HFF-Myc (cell line): ENCODE measurements at regions not wholly inside any gene's neighbourhood (a gene's known extent, or its start where the extent isn't known, plus 50 kb on each side); places are given as distances from the start of the nearest gene placed in this dataset.
A peak's percentile ranks its signal among the peaks of the same experiment; 100 is the strongest.
"Not testable (repeated sequence)": the region's sequence is repeated elsewhere in the genome, so short reads cannot be mapped to it uniquely, and the experiment has no call there.

Experiments
- DNase-seq: peaks from one replicate; pipeline ENCODE4 v3.0.0-alpha.2; 2011; ENCODE audit warnings: low read depth; ENCODE audit errors: extremely low read depth
- H3K4me3 ChIP-seq: replicated peaks from 2 replicates; pipeline ENCODE4 v1.5.1; 2011; ENCODE audit warnings: low read depth, mild to moderate bottlenecking, control low read depth, low read length
- TF ChIP-seq, protein P1 (sequence below): IDR thresholded peaks from 2 replicates; pipeline ENCODE4 v1.5.1; 2012; ENCODE audit warnings: mild to moderate bottlenecking, low read depth, low read length, control low read depth; ENCODE audit errors: missing control alignments

DNA sequence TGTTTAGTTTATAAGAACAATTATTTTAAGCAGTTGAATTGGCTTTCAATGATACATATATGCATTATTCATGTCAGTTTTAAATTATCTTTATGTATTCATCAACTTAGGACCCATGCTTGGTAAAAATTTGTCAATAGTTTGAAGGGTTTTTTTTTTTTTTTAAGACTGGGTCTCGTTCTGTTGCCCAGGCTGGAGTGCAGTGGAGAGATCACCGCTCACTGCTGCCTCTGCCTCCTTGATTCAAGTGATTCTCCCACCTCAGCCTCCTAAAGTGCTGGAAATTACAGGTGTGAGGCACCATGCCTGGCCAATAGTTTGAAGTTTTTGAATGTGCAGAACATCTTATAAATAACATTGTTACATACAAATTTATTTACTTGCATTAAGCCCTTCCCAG is 1671.0 kb upstream of the B3GALT2 start:
- H3K4me3 ChIP-seq, result no peak overlapping the region
- no peak for DNase-seq
- TF ChIP-seq, protein P1, sequence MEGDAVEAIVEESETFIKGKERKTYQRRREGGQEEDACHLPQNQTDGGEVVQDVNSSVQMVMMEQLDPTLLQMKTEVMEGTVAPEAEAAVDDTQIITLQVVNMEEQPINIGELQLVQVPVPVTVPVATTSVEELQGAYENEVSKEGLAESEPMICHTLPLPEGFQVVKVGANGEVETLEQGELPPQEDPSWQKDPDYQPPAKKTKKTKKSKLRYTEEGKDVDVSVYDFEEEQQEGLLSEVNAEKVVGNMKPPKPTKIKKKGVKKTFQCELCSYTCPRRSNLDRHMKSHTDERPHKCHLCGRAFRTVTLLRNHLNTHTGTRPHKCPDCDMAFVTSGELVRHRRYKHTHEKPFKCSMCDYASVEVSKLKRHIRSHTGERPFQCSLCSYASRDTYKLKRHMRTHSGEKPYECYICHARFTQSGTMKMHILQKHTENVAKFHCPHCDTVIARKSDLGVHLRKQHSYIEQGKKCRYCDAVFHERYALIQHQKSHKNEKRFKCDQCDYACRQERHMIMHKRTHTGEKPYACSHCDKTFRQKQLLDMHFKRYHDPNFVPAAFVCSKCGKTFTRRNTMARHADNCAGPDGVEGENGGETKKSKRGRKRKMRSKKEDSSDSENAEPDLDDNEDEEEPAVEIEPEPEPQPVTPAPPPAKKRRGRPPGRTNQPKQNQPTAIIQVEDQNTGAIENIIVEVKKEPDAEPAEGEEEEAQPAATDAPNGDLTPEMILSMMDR, result no peak

DNA sequence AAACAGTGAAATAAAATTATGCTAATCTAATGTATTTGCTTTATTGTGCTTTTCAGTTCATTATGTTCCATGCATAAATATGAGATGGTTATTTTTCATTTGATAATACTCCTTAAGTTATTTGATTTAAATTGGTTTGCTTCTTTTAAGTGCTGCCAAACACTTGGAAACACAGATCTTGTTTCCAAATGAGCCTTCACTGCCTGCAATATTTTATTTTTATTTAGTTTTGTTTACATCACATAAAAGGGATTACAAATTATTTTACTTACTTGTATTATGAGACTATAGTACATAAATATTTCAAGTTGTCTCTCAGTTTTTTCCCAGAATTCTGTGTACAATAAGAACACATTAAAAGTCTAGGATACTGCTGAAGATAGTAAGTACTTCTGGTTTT is 1662.4 kb upstream of the B3GALT2 start:
- DNase-seq, result no peak
- H3K4me3 ChIP-seq, result no peak overlapping the region
- TF ChIP-seq, protein P1, result no peak

DNA sequence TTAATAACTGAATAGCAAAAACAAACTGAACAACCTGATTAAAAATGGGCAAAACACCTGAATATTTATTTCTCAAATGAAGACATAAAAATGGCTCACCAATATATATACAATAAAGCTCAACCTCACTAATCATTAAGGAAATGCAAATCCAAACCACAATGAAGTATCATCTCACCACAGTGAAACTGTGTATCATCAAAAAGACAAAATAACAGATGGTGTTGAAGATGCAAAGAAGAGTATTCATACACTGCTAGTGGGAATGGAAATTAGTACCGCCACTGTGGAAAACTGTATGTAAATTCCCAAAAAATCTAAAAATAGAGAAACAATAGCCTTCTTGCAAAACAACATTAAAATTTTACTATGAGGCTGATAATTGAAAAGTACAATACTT is 1660.1 kb upstream of the B3GALT2 start:
- no peak for DNase-seq
- TF ChIP-seq, protein P1, result no peak
- H3K4me3 ChIP-seq, result no peak overlapping the region

- TF ChIP-seq, protein P1, result no peak
- H3K4me3 ChIP-seq, result no peak overlapping the region
- no peak for DNase-seq
Measured at GRCh38 chr1:194843077-194843476, 1656.7 kb upstream of the B3GALT2 start.

DNA sequence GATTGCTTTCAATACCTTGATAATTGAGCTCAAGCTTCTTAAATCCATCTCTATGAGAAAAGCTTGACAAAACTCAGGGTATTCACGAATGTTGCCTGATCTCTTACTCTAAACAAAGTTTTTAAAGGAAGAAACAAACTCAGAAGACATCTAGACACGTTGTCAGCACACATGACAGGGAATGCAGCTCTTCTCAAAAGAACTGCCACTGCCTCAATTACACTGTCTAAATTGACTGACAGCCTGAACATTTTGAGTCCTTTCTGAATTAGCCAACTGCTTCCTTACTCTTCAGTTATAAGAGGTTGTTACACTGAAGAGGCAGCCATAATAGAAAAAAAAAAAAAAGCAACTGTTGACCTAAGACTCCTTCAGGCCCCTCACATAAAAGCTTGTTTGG is 1646.7 kb upstream of the B3GALT2 start:
- no peak for DNase-seq
- H3K4me3 ChIP-seq, result no peak overlapping the region
- TF ChIP-seq, protein P1, result no peak

DNA sequence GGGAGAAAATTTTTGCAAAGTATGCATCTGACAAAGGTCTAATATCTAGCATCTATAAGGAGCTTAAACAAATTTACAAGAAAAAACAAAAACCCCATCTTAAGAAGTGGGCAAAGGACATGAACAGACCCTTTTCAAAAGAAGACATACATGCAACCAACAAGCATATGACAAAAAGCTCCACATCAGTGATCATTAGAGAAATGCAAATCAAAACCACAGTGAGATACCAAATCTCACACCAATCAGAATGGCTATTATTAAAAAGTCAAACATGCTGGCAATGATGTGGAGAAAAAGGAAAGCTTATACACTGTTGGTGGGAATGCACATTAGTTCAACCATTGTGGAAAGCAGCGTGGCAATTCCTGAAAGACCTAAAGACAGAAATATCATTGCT is 1645.2 kb upstream of the B3GALT2 start:
- H3K4me3 ChIP-seq, DNase-seq: not testable (repeated sequence)

DNA sequence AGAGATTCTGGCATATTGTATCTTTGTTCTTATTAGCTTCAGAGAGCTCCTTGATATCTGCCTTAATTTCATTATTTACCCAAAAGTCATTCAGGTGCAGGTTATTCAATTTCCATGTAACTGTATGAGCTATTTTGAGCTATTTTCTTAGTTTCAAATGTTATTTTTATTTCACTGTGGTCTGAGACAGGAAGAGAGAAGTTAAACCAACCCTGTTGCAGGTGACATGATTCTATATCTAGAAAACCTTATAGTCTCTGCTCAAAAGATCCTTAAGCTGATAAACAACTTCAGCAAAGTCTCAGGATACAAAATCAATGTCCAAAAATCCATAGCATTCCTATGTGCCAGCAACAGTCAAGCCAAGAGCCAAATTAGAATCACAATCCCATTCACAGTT is 1644.0 kb upstream of the B3GALT2 start:
- H3K4me3 ChIP-seq, result no peak overlapping the region
- TF ChIP-seq, protein P1, result no peak
- DNase-seq, result no peak

GRCh38 chr1:194829492-194829891 is 1643.1 kb upstream of the B3GALT2 start:
- TF ChIP-seq, protein P1, result no peak
- peak; percentile 2 for DNase-seq
- H3K4me3 ChIP-seq, result no peak overlapping the region
